ENCODE measurements at regions not wholly inside any gene's neighbourhood (a gene's known extent, or its start where the extent isn't known, plus 50 kb on each side); places are given as distances from the start of the nearest gene placed in this dataset.

DNA sequence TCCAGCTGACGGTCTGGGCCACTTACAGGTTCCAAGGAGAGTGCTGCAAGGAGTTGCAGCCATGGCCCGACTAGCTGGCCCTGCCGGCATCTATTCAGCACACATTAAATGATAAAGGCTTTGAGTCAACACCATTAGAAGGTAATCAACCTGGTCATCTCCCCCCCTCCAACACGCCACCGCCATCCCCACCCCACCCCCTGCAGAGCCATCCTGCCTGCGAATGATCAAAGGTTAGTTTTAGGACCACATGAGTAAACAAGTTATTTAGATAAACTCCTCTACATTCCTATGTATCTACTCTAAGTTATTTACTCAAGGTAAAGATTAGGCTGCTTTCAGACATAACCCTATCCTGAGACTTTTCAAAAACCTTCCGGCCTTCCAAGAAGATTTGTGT is 349.3 kb upstream of the SLC39A10 start:
- TF ChIP-seq, protein P1, sequence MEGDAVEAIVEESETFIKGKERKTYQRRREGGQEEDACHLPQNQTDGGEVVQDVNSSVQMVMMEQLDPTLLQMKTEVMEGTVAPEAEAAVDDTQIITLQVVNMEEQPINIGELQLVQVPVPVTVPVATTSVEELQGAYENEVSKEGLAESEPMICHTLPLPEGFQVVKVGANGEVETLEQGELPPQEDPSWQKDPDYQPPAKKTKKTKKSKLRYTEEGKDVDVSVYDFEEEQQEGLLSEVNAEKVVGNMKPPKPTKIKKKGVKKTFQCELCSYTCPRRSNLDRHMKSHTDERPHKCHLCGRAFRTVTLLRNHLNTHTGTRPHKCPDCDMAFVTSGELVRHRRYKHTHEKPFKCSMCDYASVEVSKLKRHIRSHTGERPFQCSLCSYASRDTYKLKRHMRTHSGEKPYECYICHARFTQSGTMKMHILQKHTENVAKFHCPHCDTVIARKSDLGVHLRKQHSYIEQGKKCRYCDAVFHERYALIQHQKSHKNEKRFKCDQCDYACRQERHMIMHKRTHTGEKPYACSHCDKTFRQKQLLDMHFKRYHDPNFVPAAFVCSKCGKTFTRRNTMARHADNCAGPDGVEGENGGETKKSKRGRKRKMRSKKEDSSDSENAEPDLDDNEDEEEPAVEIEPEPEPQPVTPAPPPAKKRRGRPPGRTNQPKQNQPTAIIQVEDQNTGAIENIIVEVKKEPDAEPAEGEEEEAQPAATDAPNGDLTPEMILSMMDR (conservative IDR thresholded peaks at IDR 0.05; ENCODE audit: low read depth, low read length), result no peak
- no peak for TF ChIP-seq EZH2 (IDR thresholded peaks at IDR 0.05; ENCODE audit: borderline replicate concordance, low read depth, low read length, poor library complexity, severe bottlenecking)
